HG03378 (cell line): ENCODE measurements at regions not wholly inside any gene's neighbourhood (a gene's known extent, or its start where the extent isn't known, plus 50 kb on each side); places are given as distances from the start of the nearest gene placed in this dataset.

ENCODE experiments used
- ATAC-seq: cut with Tn5 transposase; IDR thresholded peaks from one replicate; pipeline ENCODE4 v1.9.1; 2021; ENCODE audit warnings: mild to moderate bottlenecking, moderate library complexity; ENCODE audit not compliant: unreplicated experiment

DNA sequence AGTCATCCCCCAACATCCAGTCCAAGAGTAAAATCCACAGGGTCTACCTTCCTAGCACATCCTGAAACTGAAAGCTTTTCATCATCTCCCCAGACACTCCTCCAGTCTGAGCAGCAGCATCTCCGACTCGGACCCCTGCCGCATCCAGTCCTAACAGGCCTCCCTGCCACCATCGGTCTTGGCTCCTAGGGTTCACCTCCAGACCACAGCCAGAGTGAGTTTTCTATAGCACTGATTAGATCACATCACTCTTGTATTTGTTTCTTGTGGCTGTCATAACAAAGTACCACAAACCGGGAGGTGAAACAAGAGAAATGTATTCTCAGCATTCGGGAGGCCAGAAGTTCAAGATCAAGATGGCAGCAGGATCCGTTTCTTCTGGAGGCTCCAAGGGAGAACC, 187.8 kb downstream of the TOMM20 start:
- no peak for ATAC-seq

- no peak for ATAC-seq
Observed at GRCh38 chr1:234938924-234939323, 189.7 kb downstream of the TOMM20 start.

DNA sequence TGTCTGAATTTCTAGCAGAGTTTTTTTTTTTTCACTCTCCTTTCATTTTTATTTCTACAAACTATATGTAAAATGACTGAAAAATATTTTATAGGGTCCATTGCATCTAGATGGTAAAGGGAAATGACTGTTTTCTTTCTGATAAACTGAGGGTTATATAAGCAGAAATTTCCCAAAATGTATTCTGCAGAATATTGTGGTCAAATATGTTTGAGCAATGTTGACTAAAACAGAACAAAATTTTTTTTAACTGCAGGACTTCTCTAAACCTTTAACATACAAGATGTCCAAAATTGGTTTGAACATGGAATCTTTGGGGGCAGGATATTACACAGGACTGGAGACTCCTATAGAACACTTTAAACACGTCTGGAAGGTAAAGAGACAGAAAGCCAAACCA, 190.5 kb downstream of the TOMM20 start:
- ATAC-seq = no peak

DNA sequence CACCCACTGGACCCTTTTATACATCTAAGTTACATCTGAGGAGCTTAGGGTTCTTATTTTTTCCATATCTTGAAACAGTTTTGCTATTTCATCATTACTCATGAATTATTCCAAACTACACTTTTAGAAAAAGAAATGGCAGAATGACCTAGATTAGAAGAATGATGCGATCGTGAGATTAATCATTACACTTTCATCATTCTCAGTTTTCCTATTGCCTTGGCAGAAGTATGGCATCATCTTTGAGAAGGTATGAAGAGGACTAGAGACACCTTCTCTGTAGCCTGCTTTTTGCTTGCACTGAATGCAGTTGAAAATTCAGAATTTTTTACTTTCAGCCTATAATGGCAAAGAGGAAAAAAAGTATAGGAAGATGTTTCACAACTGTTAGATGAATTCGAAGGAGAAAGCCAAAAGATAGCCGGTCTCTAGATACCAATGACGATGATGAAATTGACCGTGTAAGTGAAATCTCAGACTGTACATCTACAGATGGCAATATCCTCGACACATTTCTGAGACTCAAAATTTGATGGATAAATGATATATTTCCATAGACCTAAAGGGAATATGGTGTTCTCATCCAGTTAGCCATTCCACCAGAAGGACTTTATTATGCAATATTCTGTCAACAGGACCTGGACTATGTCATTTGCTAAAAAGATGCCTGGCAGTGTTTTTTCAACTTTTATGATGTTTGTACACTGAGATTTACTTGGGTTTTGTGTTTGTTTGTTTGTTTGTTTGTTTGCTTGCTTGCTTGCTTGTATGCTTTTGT, 191.8 kb downstream of the TOMM20 start:
- ATAC-seq = no peak

DNA sequence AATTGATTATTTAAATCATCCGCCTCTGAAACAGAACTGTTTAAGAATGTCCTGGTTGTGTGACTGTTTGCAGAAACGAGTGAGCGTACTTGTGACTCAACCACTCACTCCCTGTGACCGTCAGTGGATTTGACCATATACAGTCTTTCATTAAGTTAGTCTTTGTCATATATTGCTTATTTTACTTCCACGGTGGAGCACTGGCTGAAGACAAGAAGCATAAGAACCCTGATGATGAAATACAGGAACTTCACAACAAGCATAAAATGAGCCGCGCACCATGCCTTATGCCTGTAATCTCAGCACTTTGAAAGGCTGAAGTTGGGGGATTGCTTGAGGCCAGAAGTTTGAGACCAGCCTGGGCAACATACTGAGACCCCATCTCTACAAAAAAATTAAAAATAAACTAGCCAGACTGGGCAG, 194.0 kb downstream of the TOMM20 start:
- no peak for ATAC-seq

- peak; percentile 90 for ATAC-seq
Observed at GRCh38 chr1:234933475-234933874, 195.2 kb downstream of the TOMM20 start.

- peak; percentile 12 for ATAC-seq
Observed at GRCh38 chr1:234932511-234933430, 195.9 kb downstream of the TOMM20 start.

DNA sequence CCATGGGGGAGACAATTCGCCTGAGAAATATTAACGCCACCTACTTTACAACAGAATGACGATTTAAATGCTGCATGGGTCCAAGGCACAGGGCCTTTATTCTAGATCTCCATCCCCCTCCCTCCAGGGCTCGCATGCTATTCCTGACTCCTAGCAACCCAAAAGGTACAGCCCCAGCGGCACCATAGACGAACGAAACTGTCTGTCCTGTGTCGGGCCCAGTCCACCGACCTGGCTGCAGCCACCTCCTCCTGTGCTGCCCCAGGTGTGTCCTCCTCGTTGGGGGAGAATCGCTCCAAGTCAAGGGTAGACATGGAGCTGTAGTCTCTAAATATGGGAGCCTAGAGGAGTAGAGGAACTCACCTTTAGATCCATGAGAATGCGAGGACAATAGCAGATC, 196.5 kb downstream of the TOMM20 start:
- no peak for ATAC-seq

DNA sequence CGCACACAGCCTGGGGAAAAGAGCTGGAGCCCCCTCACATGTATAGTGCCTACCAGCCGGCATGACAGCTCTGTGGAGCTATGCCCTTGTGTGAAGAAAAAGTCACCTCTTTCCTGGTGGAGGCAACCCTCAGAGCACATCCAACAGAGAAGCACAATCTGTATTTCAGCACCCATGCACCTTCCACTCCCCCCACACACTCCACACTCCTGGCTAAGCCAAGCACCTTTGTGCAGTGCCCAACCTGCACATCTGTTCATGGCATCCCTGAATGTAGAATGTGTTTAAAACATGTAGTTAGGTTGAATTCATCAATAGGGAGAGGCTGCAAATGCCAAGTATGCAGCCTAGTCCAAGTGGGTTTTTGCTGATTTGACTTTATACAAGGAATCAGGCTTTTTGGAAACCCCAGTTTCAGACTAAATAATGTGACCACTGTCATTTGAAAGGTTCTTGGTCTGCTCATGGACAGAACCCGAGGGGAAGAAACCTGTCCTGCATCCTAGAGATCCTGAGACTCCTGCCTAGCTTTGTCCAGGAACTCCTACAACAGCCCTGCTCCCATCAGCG, 197.1 kb downstream of the TOMM20 start:
- ATAC-seq = no peak

- no peak for ATAC-seq
Observed at GRCh38 chr1:234929369-234929768, 199.3 kb downstream of the TOMM20 start.

DNA sequence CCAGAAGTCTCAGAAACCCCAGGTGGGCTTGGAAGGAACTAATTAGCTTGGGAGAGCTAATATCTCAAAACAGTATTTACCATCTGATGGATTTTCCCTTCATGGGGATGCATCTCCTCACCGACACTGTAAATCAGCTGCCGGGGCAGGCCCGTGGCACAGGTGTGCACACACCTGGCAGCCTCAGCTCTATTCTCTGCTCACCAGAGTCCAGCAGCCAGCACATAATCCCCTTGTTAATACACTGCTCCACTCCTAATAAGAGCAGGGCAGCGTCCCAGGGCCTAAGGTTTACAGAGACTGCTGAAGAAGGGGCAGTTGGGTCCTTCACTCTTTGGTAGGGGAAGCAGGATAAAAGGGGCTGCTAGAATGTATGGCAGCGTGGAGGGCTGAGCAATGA, 200.0 kb downstream of the TOMM20 start:
- no peak for ATAC-seq

- no peak for ATAC-seq
Observed at GRCh38 chr1:234927971-234928640, 200.5 kb downstream of the TOMM20 start.

- peak; percentile 12 for ATAC-seq
Observed at GRCh38 chr1:234927312-234927970, 201.2 kb downstream of the TOMM20 start.

DNA sequence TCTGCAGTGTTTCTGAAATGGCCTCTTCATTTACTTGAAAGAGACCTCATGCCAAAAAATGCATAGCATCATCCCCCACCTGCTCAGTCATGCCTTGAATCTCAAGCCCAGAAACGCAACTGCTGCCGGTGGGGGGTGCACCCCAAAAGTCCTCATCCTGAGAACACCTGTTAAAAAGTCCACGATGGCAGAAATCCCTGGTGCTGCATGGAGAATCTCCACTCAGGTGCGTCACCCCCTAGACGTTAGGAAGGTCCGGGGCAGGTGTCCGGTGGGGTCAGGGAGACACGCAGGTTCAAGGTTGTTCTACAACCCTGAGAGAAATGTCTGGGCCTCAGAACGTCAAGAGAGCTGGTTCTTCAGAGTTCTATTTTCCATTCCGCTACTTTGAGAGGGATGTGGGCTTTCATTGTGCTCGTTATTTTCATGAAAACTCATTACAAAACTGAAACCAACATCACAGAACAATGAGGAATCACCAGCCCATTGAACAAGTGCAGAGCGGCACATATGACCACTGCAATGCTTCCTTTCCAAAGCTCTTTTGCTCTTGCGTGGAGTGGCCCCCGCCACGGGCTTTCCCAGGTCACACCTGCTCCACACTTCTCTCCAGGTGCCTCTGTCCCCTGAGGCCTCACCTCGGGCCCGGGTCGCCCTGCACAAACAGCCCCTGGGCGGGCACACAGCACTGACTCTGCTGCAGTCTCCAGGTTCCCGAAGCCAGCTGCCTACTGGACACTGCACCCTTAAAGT, 201.9 kb downstream of the TOMM20 start:
- ATAC-seq = peak; percentile 86

- ATAC-seq = no peak
Observed at GRCh38 chr1:234926264-234926558, 202.4 kb downstream of the TOMM20 start.

DNA sequence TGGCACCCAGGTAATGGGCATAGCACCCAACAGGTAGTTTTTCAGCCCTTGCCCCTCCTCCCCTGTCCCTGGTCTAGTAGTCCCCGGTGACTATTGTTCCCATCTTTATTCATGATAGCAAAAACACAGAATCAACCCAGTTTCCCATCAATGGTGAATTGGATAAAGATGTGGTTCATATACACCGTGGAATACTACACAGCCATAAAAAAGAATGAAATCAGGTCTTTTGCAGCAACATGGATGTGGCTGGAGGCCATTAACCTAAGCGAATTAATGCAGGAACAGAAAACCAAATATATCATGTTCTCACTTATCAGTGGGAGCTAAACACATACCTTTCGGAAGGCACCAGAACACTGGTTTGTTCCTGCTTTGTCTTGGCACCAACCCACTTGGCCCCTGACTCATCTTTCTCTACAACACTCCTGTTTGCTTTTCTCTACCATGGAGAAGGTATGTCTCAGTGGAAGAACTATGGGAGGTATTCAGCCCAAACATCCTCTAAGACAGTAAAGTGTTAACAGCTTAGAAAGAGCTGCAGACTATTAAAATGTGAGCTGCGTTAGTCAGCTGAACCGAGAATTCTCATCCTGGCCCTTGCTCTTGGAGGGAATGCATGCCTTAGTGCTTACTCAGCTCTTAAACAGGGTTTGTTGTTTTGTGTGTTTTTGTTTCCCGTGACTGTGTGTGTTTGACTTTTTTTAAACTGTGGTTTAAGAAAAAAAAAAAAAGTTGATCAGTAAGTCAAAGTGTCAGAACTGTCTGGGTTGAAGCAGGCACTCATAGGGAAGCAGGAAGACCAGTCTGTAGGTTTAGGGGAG, 203.0 kb downstream of the TOMM20 start:
- ATAC-seq = no peak

DNA sequence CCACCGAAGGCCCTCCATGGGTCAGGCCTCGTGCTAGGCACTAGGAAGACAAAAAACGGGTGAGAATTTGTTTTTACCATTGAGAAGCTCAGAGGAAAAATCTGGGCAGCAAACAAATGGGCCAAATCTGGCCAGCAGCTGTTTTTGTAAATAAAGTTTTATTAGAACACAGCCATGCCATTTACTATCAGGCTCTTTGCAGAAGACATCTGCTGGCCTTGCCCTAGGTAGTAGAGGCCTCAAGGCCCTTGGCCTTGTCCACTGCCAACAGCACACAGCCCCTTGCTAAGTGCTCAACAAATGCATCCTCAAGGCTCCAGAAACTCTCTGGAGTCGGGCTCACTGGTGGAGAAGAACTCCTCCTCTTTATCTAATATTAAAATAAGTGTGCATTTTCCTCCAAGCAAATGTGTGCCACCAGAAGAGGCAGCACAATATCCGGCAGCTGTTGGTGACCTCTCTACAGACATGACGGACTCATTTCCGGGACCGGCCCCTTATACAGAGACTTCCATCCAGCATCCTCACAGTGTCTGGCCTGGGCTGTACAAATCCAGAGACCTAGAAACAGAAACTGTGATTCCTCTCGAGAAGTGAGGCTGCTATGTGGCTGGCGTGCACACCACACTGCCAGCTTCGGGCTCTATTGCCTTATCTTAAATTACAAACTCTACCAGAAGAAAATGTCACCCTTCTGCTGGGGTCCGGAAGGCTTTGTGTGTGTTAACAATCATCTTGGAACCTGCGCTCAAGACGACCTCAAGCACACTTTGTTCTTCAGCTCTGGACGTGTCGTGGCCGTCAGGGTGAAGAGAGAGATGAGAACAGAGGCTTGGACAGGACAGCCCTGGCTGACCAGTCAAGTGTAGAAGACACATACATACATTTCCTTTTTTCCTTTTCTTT, 203.9 kb downstream of the TOMM20 start:
- no peak for ATAC-seq

DNA sequence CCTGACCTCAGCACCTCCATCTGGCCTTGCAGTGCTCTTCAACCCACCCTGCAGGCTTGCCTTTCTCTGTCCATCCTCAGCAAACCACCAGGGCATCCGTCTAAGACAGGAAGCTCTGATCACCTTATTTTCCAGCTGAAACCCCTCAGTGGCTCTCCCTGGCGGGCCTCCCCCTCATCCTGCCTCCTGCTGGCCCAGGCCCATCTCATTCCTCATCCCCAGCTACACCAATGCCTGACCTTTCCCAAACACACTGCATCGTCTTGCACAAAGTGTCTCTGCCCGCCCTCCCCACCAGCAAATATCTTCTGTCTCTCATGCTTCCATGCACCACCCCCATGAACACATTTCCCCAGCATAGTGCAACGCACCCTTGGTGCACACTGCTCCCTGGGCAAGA, 205.0 kb downstream of the TOMM20 start:
- ATAC-seq = no peak
